ENCODE measurements at regions not wholly inside any gene's neighbourhood (a gene's known extent, or its start where the extent isn't known, plus 50 kb on each side); places are given as distances from the start of the nearest gene placed in this dataset.
A peak's percentile ranks its signal among the peaks of the same experiment; 100 is the strongest.

DNA sequence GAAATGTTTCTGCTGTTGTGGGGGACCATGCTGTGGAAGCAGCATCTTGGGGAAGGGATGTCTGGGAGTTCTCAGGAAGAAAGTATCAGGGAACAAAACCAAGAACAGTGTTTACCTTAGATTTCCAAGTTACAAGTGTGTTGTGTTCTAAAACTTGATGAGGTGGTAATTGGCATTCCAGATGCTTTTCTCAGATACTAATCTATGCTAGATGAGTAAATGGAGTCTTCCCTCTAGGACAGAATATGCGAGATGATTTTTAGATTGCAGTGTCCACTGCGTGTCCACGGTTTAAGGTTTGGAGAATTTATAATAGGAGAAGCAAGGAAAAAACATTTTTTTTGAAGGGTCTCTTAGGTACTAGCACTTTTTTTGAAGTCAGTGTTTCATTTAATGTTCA, 436.5 kb downstream of the PCNX1 start:
- Histone ChIP-seq H3K9me3 (ENCODE audit: control insufficient read depth in 1 of 2, insufficient read depth in 1 of 2, low read length in 2 of 2) (no peaks in the 10 kb centered on the region), H3K4me1 (ENCODE audit: insufficient read depth, low read length) (no peaks in the 10 kb centered on the region), H3K27ac (ENCODE audit: low read depth in 1 of 2, low read length in 2 of 2) (no peak overlapping the region), H3K4me3 (ENCODE audit: low read length) (no peak overlapping the region), H3K27me3 (ENCODE audit: control insufficient read depth in 1 of 2, insufficient read depth in 2 of 2, low read length in 2 of 2) (no peaks in the 10 kb centered on the region), H3K36me3 (ENCODE audit: insufficient read depth, low read length) (no peaks in the 10 kb centered on the region)
- Mint-ChIP-seq H3K4me1 (ENCODE audit: low read depth) (peaks cover 39% of the 10 kb centered on the region), H3K36me3 (ENCODE audit: low read depth) (peaks cover 7% of the 10 kb centered on the region), H3K27ac (no peak overlapping the region), H3K4me3 (no peak overlapping the region), H3K9me3 (no peaks in the 10 kb centered on the region), H3K27me3 (no peaks in the 10 kb centered on the region)
- intact Hi-C loops (cut with DNase I, micrococcal nuclease): no loop called here
- TF ChIP-seq, protein P1, sequence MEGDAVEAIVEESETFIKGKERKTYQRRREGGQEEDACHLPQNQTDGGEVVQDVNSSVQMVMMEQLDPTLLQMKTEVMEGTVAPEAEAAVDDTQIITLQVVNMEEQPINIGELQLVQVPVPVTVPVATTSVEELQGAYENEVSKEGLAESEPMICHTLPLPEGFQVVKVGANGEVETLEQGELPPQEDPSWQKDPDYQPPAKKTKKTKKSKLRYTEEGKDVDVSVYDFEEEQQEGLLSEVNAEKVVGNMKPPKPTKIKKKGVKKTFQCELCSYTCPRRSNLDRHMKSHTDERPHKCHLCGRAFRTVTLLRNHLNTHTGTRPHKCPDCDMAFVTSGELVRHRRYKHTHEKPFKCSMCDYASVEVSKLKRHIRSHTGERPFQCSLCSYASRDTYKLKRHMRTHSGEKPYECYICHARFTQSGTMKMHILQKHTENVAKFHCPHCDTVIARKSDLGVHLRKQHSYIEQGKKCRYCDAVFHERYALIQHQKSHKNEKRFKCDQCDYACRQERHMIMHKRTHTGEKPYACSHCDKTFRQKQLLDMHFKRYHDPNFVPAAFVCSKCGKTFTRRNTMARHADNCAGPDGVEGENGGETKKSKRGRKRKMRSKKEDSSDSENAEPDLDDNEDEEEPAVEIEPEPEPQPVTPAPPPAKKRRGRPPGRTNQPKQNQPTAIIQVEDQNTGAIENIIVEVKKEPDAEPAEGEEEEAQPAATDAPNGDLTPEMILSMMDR (IDR thresholded peaks at IDR 0.05): no peak
- DNase-seq (no peak), ATAC-seq (ENCODE audit: poor library complexity) (no peak)
- ChIA-PET POLR2A (no interaction called here), CTCF (no interaction called here)

DNA sequence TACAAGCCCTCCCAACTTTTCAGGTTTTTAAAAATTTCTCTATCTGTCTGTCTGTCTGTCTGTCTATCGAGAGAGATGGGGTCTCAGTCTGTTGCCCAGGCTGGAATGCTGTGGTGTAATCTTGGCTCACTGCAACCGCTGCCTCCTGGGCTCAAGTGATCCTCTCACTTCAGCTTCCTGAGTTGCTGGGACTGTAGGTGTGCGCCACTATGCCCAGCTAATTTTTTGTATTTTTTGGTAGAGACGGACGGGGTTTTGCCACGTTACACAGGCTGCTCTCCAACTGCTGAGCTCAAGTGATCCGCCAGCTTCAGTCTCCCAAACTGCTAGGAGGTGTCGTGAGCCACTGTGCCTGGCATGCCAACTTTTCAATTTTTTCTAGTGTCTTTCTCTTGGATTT, 437.2 kb downstream of the PCNX1 start:
- ChIA-PET POLR2A (no interaction called here), CTCF (no interaction called here)
- Mint-ChIP-seq H3K4me1 (ENCODE audit: low read depth) (peaks cover 39% of the 10 kb centered on the region), H3K36me3 (ENCODE audit: low read depth) (peaks cover 7% of the 10 kb centered on the region), H3K27ac (no peak overlapping the region), H3K9me3 (no peaks in the 10 kb centered on the region), H3K27me3 (no peaks in the 10 kb centered on the region), H3K4me3 (no peak overlapping the region)
- no peaks in the 10 kb centered on the region for H3K9me3 ChIP-seq (ENCODE audit: control insufficient read depth in 1 of 2, insufficient read depth in 1 of 2, low read length in 2 of 2)
- DNase-seq (no peak), ATAC-seq (ENCODE audit: poor library complexity) (no peak)
- no peak overlapping the region for H3K27ac ChIP-seq (ENCODE audit: low read depth in 1 of 2, low read length in 2 of 2)
- TF ChIP-seq, protein P1 (IDR thresholded peaks at IDR 0.05): no peak
- H3K4me3 ChIP-seq (ENCODE audit: low read length): no peak overlapping the region
- H3K36me3 ChIP-seq (ENCODE audit: insufficient read depth, low read length): no peaks in the 10 kb centered on the region
- H3K27me3 ChIP-seq (ENCODE audit: control insufficient read depth in 1 of 2, insufficient read depth in 2 of 2, low read length in 2 of 2): no peaks in the 10 kb centered on the region
- H3K4me1 ChIP-seq (ENCODE audit: insufficient read depth, low read length): no peaks in the 10 kb centered on the region
- intact Hi-C loops (cut with DNase I, micrococcal nuclease): no loop called here

DNA sequence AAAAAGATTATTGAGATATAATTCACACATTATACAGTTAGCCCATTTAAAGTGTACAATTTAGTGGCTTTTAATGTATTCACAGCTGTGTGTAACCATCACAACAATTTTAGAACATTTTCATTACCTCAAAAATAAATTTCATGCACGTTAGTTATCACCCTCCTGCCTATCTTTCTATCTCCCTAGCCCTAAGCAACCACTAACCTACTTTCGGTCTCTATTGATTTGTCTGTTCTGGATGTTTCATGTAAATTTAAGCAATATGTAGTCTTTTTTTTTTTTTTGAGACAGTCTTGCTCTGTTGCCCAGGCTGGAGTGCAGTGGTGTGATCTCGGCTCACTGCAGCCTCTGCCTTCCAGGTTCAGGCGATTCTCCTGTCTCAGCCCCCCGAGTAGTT, 439.4 kb downstream of the PCNX1 start:
- peaks cover 36% of the 10 kb centered on the region for H3K4me1 Mint-ChIP-seq (ENCODE audit: low read depth)
- no peaks in the 10 kb centered on the region for H3K9me3 ChIP-seq (ENCODE audit: control insufficient read depth in 1 of 2, insufficient read depth in 1 of 2, low read length in 2 of 2)
- TF ChIP-seq, protein P1 (IDR thresholded peaks at IDR 0.05): no peak
- no peaks in the 10 kb centered on the region for H3K27me3 Mint-ChIP-seq
- peaks cover 18% of the 10 kb centered on the region for H3K36me3 Mint-ChIP-seq (ENCODE audit: low read depth)
- no peaks in the 10 kb centered on the region for H3K4me1 ChIP-seq (ENCODE audit: insufficient read depth, low read length)
- no peaks in the 10 kb centered on the region for H3K27me3 ChIP-seq (ENCODE audit: control insufficient read depth in 1 of 2, insufficient read depth in 2 of 2, low read length in 2 of 2)
- DNase-seq (peak in 3 of 14 experiments; percentile 25 to 39 (median 30)), ATAC-seq (ENCODE audit: poor library complexity) (peak; percentile 24)
- intact Hi-C loops (cut with DNase I, micrococcal nuclease): no loop called here
- CTCF ChIA-PET: no interaction called here
- H3K9me3 Mint-ChIP-seq: no peaks in the 10 kb centered on the region
- no peak overlapping the region for H3K4me3 ChIP-seq (ENCODE audit: low read length)
- H3K27ac ChIP-seq (ENCODE audit: low read depth in 1 of 2, low read length in 2 of 2): no peak overlapping the region
- no peak overlapping the region for H3K4me3 Mint-ChIP-seq
- POLR2A ChIA-PET: no interaction called here
- no peaks in the 10 kb centered on the region for H3K36me3 ChIP-seq (ENCODE audit: insufficient read depth, low read length)
- H3K27ac Mint-ChIP-seq: no peak overlapping the region
